T-helper 1 cell treated with Interleukin-12 subunit alpha and Interleukin-12 subunit beta and Interleukin-4 antibody, amounts not matched to agents 30 μg/mL and 1 μg/mL, for 36 hours (primary cell): ENCODE measurements at regions not wholly inside any gene's neighbourhood (a gene's known extent, or its start where the extent isn't known, plus 50 kb on each side); places are given as distances from the start of the nearest gene placed in this dataset.

Experiments
- H3K27ac Mint-ChIP-seq: one replicate; pipeline ENCODE4 v1.8.0; 2021; ENCODE audit warnings: mild to moderate bottlenecking, mixed read lengths
- H3K27me3 Mint-ChIP-seq: one replicate; pipeline ENCODE4 v1.8.0; 2021; ENCODE audit warnings: low read depth, mixed read lengths
- H3K36me3 Mint-ChIP-seq: one replicate; pipeline ENCODE4 v1.8.0; 2021; ENCODE audit warnings: low read depth, mixed read lengths
- H3K4me1 Mint-ChIP-seq: one replicate; pipeline ENCODE4 v1.8.0; 2021; ENCODE audit warnings: low read depth, mixed read lengths
- H3K4me3 Mint-ChIP-seq: one replicate; pipeline ENCODE4 v1.8.0; 2021; ENCODE audit warnings: mild to moderate bottlenecking, moderate library complexity, mixed read lengths
- H3K9me3 Mint-ChIP-seq: one replicate; pipeline ENCODE4 v1.8.0; 2021; ENCODE audit warnings: mixed read lengths

GRCh38 chr5:30121043-30121442 is 1072.4 kb upstream of the CDH6 start:
- no peaks in the 10 kb centered on the region for H3K36me3 Mint-ChIP-seq
- no peak overlapping the region for H3K4me3 Mint-ChIP-seq
- H3K9me3 Mint-ChIP-seq, result peaks cover 28% of the 10 kb centered on the region
- H3K4me1 Mint-ChIP-seq, result no peaks in the 10 kb centered on the region
- no peak overlapping the region for H3K27ac Mint-ChIP-seq
- no peaks in the 10 kb centered on the region for H3K27me3 Mint-ChIP-seq

- no peak overlapping the region for H3K4me3 Mint-ChIP-seq
- H3K27me3 Mint-ChIP-seq, result no peaks in the 10 kb centered on the region
- no peaks in the 10 kb centered on the region for H3K36me3 Mint-ChIP-seq
- H3K4me1 Mint-ChIP-seq, result no peaks in the 10 kb centered on the region
- no peak overlapping the region for H3K27ac Mint-ChIP-seq
- H3K9me3 Mint-ChIP-seq, result peaks cover 39% of the 10 kb centered on the region
Observed at GRCh38 chr5:30117135-30117534, 1076.4 kb upstream of the CDH6 start.

- no peak overlapping the region for H3K27ac Mint-ChIP-seq
- H3K4me1 Mint-ChIP-seq, result no peaks in the 10 kb centered on the region
- no peaks in the 10 kb centered on the region for H3K36me3 Mint-ChIP-seq
- peaks cover 38% of the 10 kb centered on the region for H3K9me3 Mint-ChIP-seq
- no peak overlapping the region for H3K4me3 Mint-ChIP-seq
- H3K27me3 Mint-ChIP-seq, result no peaks in the 10 kb centered on the region
Observed at GRCh38 chr5:30113542-30113941, 1079.9 kb upstream of the CDH6 start.

- no peak overlapping the region for H3K4me3 Mint-ChIP-seq
- H3K27me3 Mint-ChIP-seq, result no peaks in the 10 kb centered on the region
- H3K9me3 Mint-ChIP-seq, result peaks cover 37% of the 10 kb centered on the region
- H3K36me3 Mint-ChIP-seq, result no peaks in the 10 kb centered on the region
- H3K4me1 Mint-ChIP-seq, result no peaks in the 10 kb centered on the region
- H3K27ac Mint-ChIP-seq, result no peak overlapping the region
Observed at GRCh38 chr5:30112867-30113266, 1080.6 kb upstream of the CDH6 start.

- Mint-ChIP-seq H3K27me3 (no peaks in the 10 kb centered on the region), H3K36me3 (no peaks in the 10 kb centered on the region), H3K27ac (no peak overlapping the region), H3K4me1 (no peaks in the 10 kb centered on the region), H3K4me3 (no peak overlapping the region), H3K9me3 (peaks cover 22% of the 10 kb centered on the region)
Observed at GRCh38 chr5:30108051-30108450, 1085.4 kb upstream of the CDH6 start.

GRCh38 chr5:30106596-30106995 is 1086.9 kb upstream of the CDH6 start:
- peaks cover 7% of the 10 kb centered on the region for H3K9me3 Mint-ChIP-seq
- H3K4me3 Mint-ChIP-seq, result no peak overlapping the region
- no peak overlapping the region for H3K27ac Mint-ChIP-seq
- H3K27me3 Mint-ChIP-seq, result no peaks in the 10 kb centered on the region
- no peaks in the 10 kb centered on the region for H3K36me3 Mint-ChIP-seq
- H3K4me1 Mint-ChIP-seq, result no peaks in the 10 kb centered on the region

GRCh38 chr5:30104872-30105596 is 1088.5 kb upstream of the CDH6 start:
- Mint-ChIP-seq H3K36me3 (no peaks in the 10 kb centered on the region), H3K27me3 (no peaks in the 10 kb centered on the region), H3K4me3 (no peak overlapping the region), H3K9me3 (peaks cover 7% of the 10 kb centered on the region), H3K27ac (no peak overlapping the region), H3K4me1 (no peaks in the 10 kb centered on the region)

GRCh38 chr5:30103452-30104202 is 1089.9 kb upstream of the CDH6 start:
- Mint-ChIP-seq H3K4me1 (no peaks in the 10 kb centered on the region), H3K27me3 (no peaks in the 10 kb centered on the region), H3K36me3 (no peaks in the 10 kb centered on the region), H3K27ac (no peak overlapping the region), H3K4me3 (no peak overlapping the region), H3K9me3 (peaks cover 5% of the 10 kb centered on the region)

- Mint-ChIP-seq H3K27me3 (no peaks in the 10 kb centered on the region), H3K27ac (no peak overlapping the region), H3K36me3 (no peaks in the 10 kb centered on the region), H3K4me1 (no peaks in the 10 kb centered on the region), H3K4me3 (no peak overlapping the region), H3K9me3 (peaks cover 7% of the 10 kb centered on the region)
Observed at GRCh38 chr5:30103052-30103451, 1090.4 kb upstream of the CDH6 start.

- H3K9me3 Mint-ChIP-seq, result peaks cover 3% of the 10 kb centered on the region
- no peak overlapping the region for H3K4me3 Mint-ChIP-seq
- no peak overlapping the region for H3K27ac Mint-ChIP-seq
- H3K4me1 Mint-ChIP-seq, result no peaks in the 10 kb centered on the region
- no peaks in the 10 kb centered on the region for H3K27me3 Mint-ChIP-seq
- no peaks in the 10 kb centered on the region for H3K36me3 Mint-ChIP-seq
Observed at GRCh38 chr5:30102185-30102584, 1091.3 kb upstream of the CDH6 start.

- Mint-ChIP-seq H3K27ac (no peak overlapping the region), H3K4me3 (no peak overlapping the region), H3K9me3 (peaks cover 6% of the 10 kb centered on the region), H3K4me1 (no peaks in the 10 kb centered on the region), H3K36me3 (no peaks in the 10 kb centered on the region), H3K27me3 (no peaks in the 10 kb centered on the region)
Observed at GRCh38 chr5:30100929-30101328, 1092.6 kb upstream of the CDH6 start.

GRCh38 chr5:30100148-30100713 is 1093.3 kb upstream of the CDH6 start:
- H3K27ac Mint-ChIP-seq, result no peak overlapping the region
- H3K4me3 Mint-ChIP-seq, result no peak overlapping the region
- H3K9me3 Mint-ChIP-seq, result peaks cover 11% of the 10 kb centered on the region
- no peaks in the 10 kb centered on the region for H3K27me3 Mint-ChIP-seq
- H3K4me1 Mint-ChIP-seq, result no peaks in the 10 kb centered on the region
- no peaks in the 10 kb centered on the region for H3K36me3 Mint-ChIP-seq

GRCh38 chr5:30099634-30100033 is 1093.9 kb upstream of the CDH6 start:
- H3K4me1 Mint-ChIP-seq, result no peaks in the 10 kb centered on the region
- H3K27me3 Mint-ChIP-seq, result no peaks in the 10 kb centered on the region
- no peak overlapping the region for H3K27ac Mint-ChIP-seq

GRCh38 chr5:30098940-30099339 is 1094.5 kb upstream of the CDH6 start:
- Mint-ChIP-seq H3K4me1 (no peaks in the 10 kb centered on the region), H3K27ac (no peak overlapping the region), H3K27me3 (no peaks in the 10 kb centered on the region), H3K9me3 (peaks cover 11% of the 10 kb centered on the region), H3K4me3 (no peak overlapping the region), H3K36me3 (no peaks in the 10 kb centered on the region)

More at GRCh38 chr5:30099634-30100033, 1093.9 kb upstream of the CDH6 start:
- H3K4me3 Mint-ChIP-seq, result no peak overlapping the region
- peaks cover 11% of the 10 kb centered on the region for H3K9me3 Mint-ChIP-seq
- H3K36me3 Mint-ChIP-seq, result no peaks in the 10 kb centered on the region

- Mint-ChIP-seq H3K27ac (no peak overlapping the region), H3K9me3 (peaks cover 18% of the 10 kb centered on the region), H3K4me3 (no peak overlapping the region), H3K36me3 (no peaks in the 10 kb centered on the region), H3K4me1 (no peaks in the 10 kb centered on the region), H3K27me3 (no peaks in the 10 kb centered on the region)
Observed at GRCh38 chr5:30092548-30092947, 1100.9 kb upstream of the CDH6 start.
